ENCODE measurements at regions not wholly inside any gene's neighbourhood (a gene's known extent, or its start where the extent isn't known, plus 50 kb on each side); places are given as distances from the start of the nearest gene placed in this dataset.

GRCh38 chr12:124190312-124191023 lies 104.4 kb upstream of the RFLNA start:
- no peak for TF ChIP-seq KDM4A (IDR thresholded peaks at IDR 0.05; ENCODE audit: low read depth, low read length, severe bottlenecking)
- no peak for TF ChIP-seq TBP (IDR thresholded peaks at IDR 0.05; ENCODE audit: low read depth, low read length)
- TF ChIP-seq GABPA (IDR thresholded peaks at IDR 0.05; ENCODE audit: borderline replicate concordance, insufficient read depth, low read length), result no peak
- no peak for TF ChIP-seq EP300 (IDR thresholded peaks at IDR 0.05; ENCODE audit: borderline replicate concordance in 1 of 2, low read depth in 2 of 2, low read length in 2 of 2)
- no peak for TF ChIP-seq GTF2F1 (IDR thresholded peaks at IDR 0.05; ENCODE audit: borderline replicate concordance, low read depth, low read length)
- no peak for TF ChIP-seq ATF3 (IDR thresholded peaks at IDR 0.05; ENCODE audit: insufficient read depth, low read depth, low read length)
- no peak for TF ChIP-seq ZNF274 (IDR thresholded peaks at IDR 0.05; ENCODE audit: borderline replicate concordance, extremely low read depth, low read length)
- Histone ChIP-seq H3K36me3 (ENCODE audit: control insufficient read depth in 2 of 4, insufficient read depth in 4 of 4, low read length in 3 of 4) (no peaks in the 10 kb centered on the region), H4K5ac (ENCODE audit: insufficient read length, low read depth, low read length) (no peak overlapping the region), H3K79me2 (ENCODE audit: control insufficient read depth in 1 of 2, insufficient read depth in 2 of 2, low read length in 2 of 2) (no peaks in the 10 kb centered on the region), H2BK15ac (ENCODE audit: low read length) (0 out of 2 replicates have a peak overlapping the region, but pooled peaks have one; percentile 97), H4K8ac (ENCODE audit: extremely low read depth, insufficient read depth, low read length) (no peak overlapping the region), H3K23ac (ENCODE audit: insufficient read length) (no peak overlapping the region), H3K27me3 (replicated peaks in 1 of 4; ENCODE audit: control insufficient read depth in 3 of 4, extremely low read depth in 1 of 4, insufficient read depth in 3 of 4, low read length in 3 of 4) (no peaks in the 10 kb centered on the region; a peak in 1 of 7 replicates), H2BK120ac (replicated peaks; ENCODE audit: low read depth, low read length) (no peak overlapping the region), H3K27ac (ENCODE audit: low read depth, low read length) (no peak overlapping the region), H3K4me1 (replicated peaks in 1 of 4; ENCODE audit: control insufficient read depth in 3 of 4, insufficient read depth in 4 of 4, low read length in 3 of 4) (peaks cover 0 to 11% (median 0%) of the 10 kb centered on the region in 4 experiments; a peak in 4 of 7 replicates), H3K4me2 (ENCODE audit: insufficient read depth in 1 of 2, low read depth in 2 of 2, low read length in 2 of 2) (no peak overlapping the region), H2BK12ac (ENCODE audit: low read depth, low read length) (no peak overlapping the region), H2BK5ac (ENCODE audit: low read depth, low read length) (no peak overlapping the region), H3K14ac (ENCODE audit: insufficient read length) (no peak overlapping the region), H3K4me3 (ENCODE audit: extremely low read depth in 1 of 4, insufficient read depth in 2 of 4, low read depth in 3 of 4, low read length in 4 of 4) (no peak overlapping the region), H3K9me3 (ENCODE audit: insufficient read depth in 2 of 2, low read depth in 1 of 2, low read length in 1 of 2) (peaks cover 0 to 3% of the 10 kb centered on the region in 2 experiments; a peak in 1 of 4 replicates), H3K79me1 (ENCODE audit: low read depth, low read length) (no peaks in the 10 kb centered on the region), H4K91ac (replicated peaks; ENCODE audit: insufficient read length, low read length) (no peak overlapping the region), H3K4ac (replicated peaks; ENCODE audit: insufficient read length, low read depth, low read length) (no peak overlapping the region), H4K20me1 (replicated peaks in 1 of 2; ENCODE audit: control insufficient read depth in 1 of 2, insufficient read depth in 2 of 2, low read length in 2 of 2) (no peaks in the 10 kb centered on the region), H3K9ac (replicated peaks in 1 of 4; ENCODE audit: extremely low read depth in 1 of 4, low read depth in 3 of 4, low read length in 3 of 4) (no peak overlapping the region), H2AFZ (ENCODE audit: low read length) (no peak overlapping the region), H3K23me2 (ENCODE audit: low read depth, low read length) (no peaks in the 10 kb centered on the region), H3K18ac (ENCODE audit: extremely low read depth, low read length) (no peak overlapping the region; the same call in 1 of the 2 replicates), H2AK5ac (ENCODE audit: low read depth, low read length) (no peak overlapping the region), H3K56ac (replicated peaks; ENCODE audit: insufficient read length, low read depth, low read length) (no peak overlapping the region), H2BK20ac (ENCODE audit: low read length) (no peak overlapping the region)
- DNase-seq (ENCODE audit: low read depth in 1 of 2, low spot score in 2 of 2) (no peak), FAIRE-seq (no peak)
- CTCF ChIA-PET (ENCODE audit: partially characterized antibody), result interaction anchor here (0.7 kb wide), 1 partner anchor 84 kb away, joined by 4 read pairs; no protein-coding TSS in a partner anchor
- POLR2A ChIA-PET (ENCODE audit: partially characterized antibody), result interaction anchor here (1.0 kb wide), 1 partner anchor 9 kb away, joined by 3 read pairs; no protein-coding TSS in a partner anchor
- WGBS, 2 experiments (ENCODE audit: extremely low coverage in 1 of 2, insufficient coverage in 1 of 2, insufficient read length in 1 of 2, insufficient replicate concordance in 2 of 2, low coverage in 1 of 2, low lambda C conversion rate in 2 of 2, missing lambda C conversion rate in 1 of 2), result 96% methylated on average over 14 of the region's 14 CpGs; no CpG with 5 or more reads in 1 of the 2 experiments
